Natural killer cell (primary cell): ENCODE measurements at regions not wholly inside any gene's neighbourhood (a gene's known extent, or its start where the extent isn't known, plus 50 kb on each side); places are given as distances from the start of the nearest gene placed in this dataset.

Source experiments
- ATAC-seq, 3 donors: fragments of 150-1000 bp in 2 of 3; fragments of 200-7000 bp in 1 of 3; cut with Tn5 transposase; 1 replicate in 1 of 3; 2 replicates in 2 of 3; pipeline ENCODE4 v1.10.0; 2021; ENCODE audit warnings: mild to moderate bottlenecking in 2 of 3, moderate library complexity in 2 of 3
- DNase-seq, 2 donors: peaks; one replicate each; pipeline versions ENCODE4 v3.0.0 to v3.0.0-alpha.2; 2013 to 2021; ENCODE audit warnings: mixed read lengths in 1 of 2
- H3K27ac ChIP-seq: one replicate; pipeline ENCODE4 v1.5.1; 2013; ENCODE audit warnings: mild to moderate bottlenecking, low read length
- H3K27me3 ChIP-seq: one replicate; pipeline ENCODE4 v1.6.1; 2013; ENCODE audit warnings: low read length; ENCODE audit not compliant: control insufficient read depth, insufficient read depth
- H3K36me3 ChIP-seq: one replicate; pipeline ENCODE4 v1.6.1; 2013; ENCODE audit warnings: low read length; ENCODE audit not compliant: control insufficient read depth, insufficient read depth
- H3K4me1 ChIP-seq: one replicate; pipeline ENCODE4 v1.6.1; 2013; ENCODE audit warnings: low read length; ENCODE audit not compliant: control insufficient read depth, insufficient read depth
- H3K4me3 ChIP-seq: one replicate; pipeline ENCODE4 v1.5.1; 2013; ENCODE audit warnings: low read length
- H3K9me3 ChIP-seq: one replicate; pipeline ENCODE4 v1.6.1; 2013; ENCODE audit warnings: low read length; ENCODE audit not compliant: control insufficient read depth, insufficient read depth
- H3K27ac Mint-ChIP-seq, 2 donors: one replicate each; pipeline ENCODE4 v1.8.0; 2022; ENCODE audit warnings: mild to moderate bottlenecking in 2 of 2, mixed read lengths in 2 of 2, moderate library complexity in 1 of 2
- H3K27me3 Mint-ChIP-seq, 2 donors: one replicate each; pipeline ENCODE4 v1.8.0; 2022; ENCODE audit warnings: low read depth in 2 of 2, mixed read lengths in 2 of 2
- H3K36me3 Mint-ChIP-seq: one replicate; pipeline ENCODE4 v1.8.0; 2022; ENCODE audit warnings: mixed read lengths
- H3K4me1 Mint-ChIP-seq, 2 donors: one replicate each; pipeline ENCODE4 v1.8.0; 2022; ENCODE audit warnings: mixed read lengths in 2 of 2
- H3K4me3 Mint-ChIP-seq: one replicate; pipeline ENCODE4 v1.8.0; 2022; ENCODE audit warnings: mild to moderate bottlenecking, moderate library complexity, mixed read lengths
- H3K9me3 Mint-ChIP-seq, 2 donors: one replicate each; pipeline ENCODE4 v1.8.0; 2022; ENCODE audit warnings: mixed read lengths in 2 of 2
- WGBS: methylation state at CpG from one replicate; pipeline ENCODE4 v1.1.7; 2013; ENCODE audit warnings: missing lambda C conversion rate; ENCODE audit not compliant: insufficient coverage; 5-methylcytosine and 5-hydroxymethylcytosine counted together
- intact Hi-C: fragments of 100-400 bp; cut with micrococcal nuclease; formaldehyde crosslinking; loops from one replicate; pipeline ENCODE4 v1.14.2; 2022
- TF ChIP-seq, protein P1 (sequence below): fragments of 200-600 bp; IDR thresholded peaks from one replicate; pipeline ENCODE4 v1.8.0; 2022; ENCODE audit warnings: antibody characterized with exemption

DNA sequence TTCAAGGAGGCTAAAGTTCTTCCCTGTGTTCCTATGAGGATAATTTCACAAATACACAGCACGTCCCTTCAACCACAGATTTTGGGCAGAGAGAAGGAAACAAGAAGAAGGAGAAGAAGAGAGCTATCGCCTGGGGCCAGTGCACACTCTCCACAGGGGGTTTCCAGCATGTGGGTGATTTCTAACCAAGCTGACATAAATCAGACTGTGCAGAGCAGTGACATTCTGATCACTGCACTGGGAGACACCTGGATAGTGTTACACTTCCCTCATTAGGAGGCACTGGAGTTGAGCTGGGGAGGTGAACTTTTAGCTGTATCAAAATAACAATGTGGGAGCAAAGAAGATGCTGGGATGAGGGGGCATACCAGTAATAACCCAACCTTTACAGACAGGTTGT lies 71.8 kb upstream of the CENPW start:
- TF ChIP-seq, protein P1, sequence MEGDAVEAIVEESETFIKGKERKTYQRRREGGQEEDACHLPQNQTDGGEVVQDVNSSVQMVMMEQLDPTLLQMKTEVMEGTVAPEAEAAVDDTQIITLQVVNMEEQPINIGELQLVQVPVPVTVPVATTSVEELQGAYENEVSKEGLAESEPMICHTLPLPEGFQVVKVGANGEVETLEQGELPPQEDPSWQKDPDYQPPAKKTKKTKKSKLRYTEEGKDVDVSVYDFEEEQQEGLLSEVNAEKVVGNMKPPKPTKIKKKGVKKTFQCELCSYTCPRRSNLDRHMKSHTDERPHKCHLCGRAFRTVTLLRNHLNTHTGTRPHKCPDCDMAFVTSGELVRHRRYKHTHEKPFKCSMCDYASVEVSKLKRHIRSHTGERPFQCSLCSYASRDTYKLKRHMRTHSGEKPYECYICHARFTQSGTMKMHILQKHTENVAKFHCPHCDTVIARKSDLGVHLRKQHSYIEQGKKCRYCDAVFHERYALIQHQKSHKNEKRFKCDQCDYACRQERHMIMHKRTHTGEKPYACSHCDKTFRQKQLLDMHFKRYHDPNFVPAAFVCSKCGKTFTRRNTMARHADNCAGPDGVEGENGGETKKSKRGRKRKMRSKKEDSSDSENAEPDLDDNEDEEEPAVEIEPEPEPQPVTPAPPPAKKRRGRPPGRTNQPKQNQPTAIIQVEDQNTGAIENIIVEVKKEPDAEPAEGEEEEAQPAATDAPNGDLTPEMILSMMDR = no peak
- no peak overlapping the region for H3K4me3 Mint-ChIP-seq
- no peaks in the 10 kb centered on the region for H3K27me3 ChIP-seq
- H3K36me3 Mint-ChIP-seq = no peaks in the 10 kb centered on the region
- no peaks in the 10 kb centered on the region for H3K4me1 Mint-ChIP-seq
- H3K27ac Mint-ChIP-seq = no peak overlapping the region
- H3K27ac ChIP-seq = no peak overlapping the region
- WGBS = 31% methylated on average over 2 of the region's 2 CpGs
- H3K9me3 Mint-ChIP-seq = peaks cover 0 to 13% of the 10 kb centered on the region in 2 donors
- H3K4me3 ChIP-seq = no peak overlapping the region
- H3K36me3 ChIP-seq = no peaks in the 10 kb centered on the region
- intact Hi-C loops = no loop called here
- ATAC-seq = no peak
- no peaks in the 10 kb centered on the region for H3K9me3 ChIP-seq
- H3K4me1 ChIP-seq = no peaks in the 10 kb centered on the region
- H3K27me3 Mint-ChIP-seq = no peaks in the 10 kb centered on the region
- DNase-seq = no peak

DNA sequence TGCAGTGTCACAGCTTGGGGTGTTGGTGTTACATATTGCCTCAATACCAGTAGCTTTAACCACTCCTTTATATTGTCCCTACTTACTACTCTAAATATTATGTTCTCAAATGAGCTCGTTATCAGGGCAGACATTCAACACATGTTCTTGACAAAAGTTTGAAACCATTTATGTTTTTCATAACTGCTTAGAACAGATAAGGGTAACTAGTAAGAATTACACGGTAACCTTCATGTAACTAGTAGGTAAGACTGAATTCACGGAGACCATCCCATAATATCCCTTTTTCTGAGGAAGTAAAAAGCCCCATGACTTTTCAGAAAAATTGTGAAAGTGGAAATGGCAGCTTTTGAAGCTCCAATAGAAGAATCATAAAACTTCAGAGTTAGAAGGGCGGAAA lies 59.6 kb upstream of the CENPW start:
- H3K9me3 ChIP-seq = no peaks in the 10 kb centered on the region
- Mint-ChIP-seq H3K27ac (no peak overlapping the region), H3K4me1 (no peaks in the 10 kb centered on the region), H3K4me3 (no peak overlapping the region), H3K36me3 (no peaks in the 10 kb centered on the region), H3K9me3 (no peaks in the 10 kb centered on the region), H3K27me3 (no peaks in the 10 kb centered on the region)
- no peaks in the 10 kb centered on the region for H3K4me1 ChIP-seq
- TF ChIP-seq, protein P1 = no peak
- ATAC-seq (no peak), DNase-seq (no peak)
- WGBS = 87% methylated on average over 3 of the region's 4 CpGs
- no peak overlapping the region for H3K27ac ChIP-seq
- intact Hi-C loops = no loop called here
- no peaks in the 10 kb centered on the region for H3K27me3 ChIP-seq
- H3K4me3 ChIP-seq = no peak overlapping the region
- no peaks in the 10 kb centered on the region for H3K36me3 ChIP-seq

GRCh38 chr6:126285871-126286365 lies 54.0 kb upstream of the CENPW start:
- Histone ChIP-seq H3K4me1 (no peaks in the 10 kb centered on the region), H3K4me3 (no peak overlapping the region), H3K36me3 (no peaks in the 10 kb centered on the region), H3K27ac (no peak overlapping the region), H3K27me3 (no peaks in the 10 kb centered on the region), H3K9me3 (no peaks in the 10 kb centered on the region)
- WGBS = 91% methylated on average over 4 of the region's 4 CpGs
- intact Hi-C loops = no loop called here
- ATAC-seq (no peak), DNase-seq (no peak)
- H3K36me3 Mint-ChIP-seq = no peaks in the 10 kb centered on the region
- H3K27ac Mint-ChIP-seq = no peak overlapping the region
- peaks cover 2 to 13% of the 10 kb centered on the region in 2 donors for H3K9me3 Mint-ChIP-seq
- no peak overlapping the region for H3K4me3 Mint-ChIP-seq
- no peaks in the 10 kb centered on the region for H3K4me1 Mint-ChIP-seq
- TF ChIP-seq, protein P1 = no peak
- H3K27me3 Mint-ChIP-seq = no peaks in the 10 kb centered on the region
